ENCODE measurements at regions not wholly inside any gene's neighbourhood (a gene's known extent, or its start where the extent isn't known, plus 50 kb on each side); places are given as distances from the start of the nearest gene placed in this dataset.

GRCh38 chr6:92541448-92542060 lies 877.8 kb downstream of the EPHA7 start:
- H3K9me3 ChIP-seq (ENCODE audit: control insufficient read depth in 5 of 5, low read length in 5 of 5) = no peaks in the 10 kb centered on the region
- H3K4me3 ChIP-seq (ENCODE audit: low read depth in 1 of 5, low read length in 5 of 5) = no peak overlapping the region

GRCh38 chr6:92538926-92539325 lies 880.4 kb downstream of the EPHA7 start:
- Histone ChIP-seq H3K4me3 (ENCODE audit: low read depth in 1 of 5, low read length in 5 of 5) (no peak overlapping the region), H3K27me3 (ENCODE audit: control insufficient read depth in 5 of 5, insufficient read depth in 4 of 5, low read length in 5 of 5) (no peaks in the 10 kb centered on the region), H3K36me3 (ENCODE audit: control insufficient read depth in 5 of 5, insufficient read depth in 5 of 5, low read length in 5 of 5) (no peaks in the 10 kb centered on the region), H3K4me1 (ENCODE audit: control insufficient read depth in 5 of 5, insufficient read depth in 5 of 5, low read length in 5 of 5) (peaks cover 0 to 2% (median 0%) of the 10 kb centered on the region in 5 donors), H3K9ac (ENCODE audit: low read length in 5 of 5) (no peak overlapping the region), H3K27ac (ENCODE audit: low read depth, low read length) (no peak overlapping the region), H3K9me3 (ENCODE audit: control insufficient read depth in 5 of 5, low read length in 5 of 5) (no peaks in the 10 kb centered on the region)

More at GRCh38 chr6:92541448-92542060, 877.8 kb downstream of the EPHA7 start:
- no peaks in the 10 kb centered on the region for H3K27me3 ChIP-seq (ENCODE audit: control insufficient read depth in 5 of 5, insufficient read depth in 4 of 5, low read length in 5 of 5)
- H3K9ac ChIP-seq (ENCODE audit: low read length in 5 of 5) = no peak overlapping the region
- H3K36me3 ChIP-seq (ENCODE audit: control insufficient read depth in 5 of 5, insufficient read depth in 5 of 5, low read length in 5 of 5) = no peaks in the 10 kb centered on the region
- H3K4me1 ChIP-seq (ENCODE audit: control insufficient read depth in 5 of 5, insufficient read depth in 5 of 5, low read length in 5 of 5) = peaks cover 0 to 9% (median 0%) of the 10 kb centered on the region in 5 donors
- H3K27ac ChIP-seq (ENCODE audit: low read depth, low read length) = no peak overlapping the region

- H3K4me1 ChIP-seq (ENCODE audit: control insufficient read depth in 5 of 5, insufficient read depth in 5 of 5, low read length in 5 of 5) = peaks cover 0 to 2% (median 0%) of the 10 kb centered on the region in 5 donors
- H3K27ac ChIP-seq (ENCODE audit: low read depth, low read length) = no peak overlapping the region
- H3K9me3 ChIP-seq (ENCODE audit: control insufficient read depth in 5 of 5, low read length in 5 of 5) = no peaks in the 10 kb centered on the region
- no peak overlapping the region for H3K9ac ChIP-seq (ENCODE audit: low read length in 5 of 5)
- no peaks in the 10 kb centered on the region for H3K36me3 ChIP-seq (ENCODE audit: control insufficient read depth in 5 of 5, insufficient read depth in 5 of 5, low read length in 5 of 5)
- no peaks in the 10 kb centered on the region for H3K27me3 ChIP-seq (ENCODE audit: control insufficient read depth in 5 of 5, insufficient read depth in 4 of 5, low read length in 5 of 5)
- H3K4me3 ChIP-seq (ENCODE audit: low read depth in 1 of 5, low read length in 5 of 5) = no peak overlapping the region
Observed at GRCh38 chr6:92538275-92538674, 881.1 kb downstream of the EPHA7 start.

DNA sequence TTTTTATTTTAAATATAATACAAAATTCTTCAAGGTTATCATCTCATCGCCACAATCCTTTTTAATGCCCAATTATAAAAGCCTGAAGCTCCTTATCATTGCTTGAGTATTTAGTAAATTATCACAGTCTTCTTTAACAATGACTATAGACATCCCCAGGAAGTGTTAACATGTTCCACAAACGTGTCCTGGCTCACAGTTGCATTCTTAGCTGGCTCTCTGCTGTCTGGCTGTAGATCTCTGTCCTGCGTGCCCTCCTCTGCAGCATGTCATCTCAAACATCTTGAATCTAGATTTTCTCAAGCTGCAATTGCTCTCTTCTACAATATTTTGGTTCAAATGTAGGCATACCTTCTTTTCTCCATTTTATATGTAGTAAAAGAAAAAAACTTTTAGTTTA lies 885.2 kb downstream of the EPHA7 start:
- H3K27me3 ChIP-seq (ENCODE audit: control insufficient read depth in 5 of 5, insufficient read depth in 4 of 5, low read length in 5 of 5) = no peaks in the 10 kb centered on the region
- peaks cover 0 to 2% (median 0%) of the 10 kb centered on the region in 5 donors for H3K4me1 ChIP-seq (ENCODE audit: control insufficient read depth in 5 of 5, insufficient read depth in 5 of 5, low read length in 5 of 5)
- H3K27ac ChIP-seq (ENCODE audit: low read depth, low read length) = no peak overlapping the region
- H3K9ac ChIP-seq (ENCODE audit: low read length in 5 of 5) = no peak overlapping the region
- H3K36me3 ChIP-seq (ENCODE audit: control insufficient read depth in 5 of 5, insufficient read depth in 5 of 5, low read length in 5 of 5) = no peaks in the 10 kb centered on the region
- H3K4me3 ChIP-seq (ENCODE audit: low read depth in 1 of 5, low read length in 5 of 5) = no peak overlapping the region
- no peaks in the 10 kb centered on the region for H3K9me3 ChIP-seq (ENCODE audit: control insufficient read depth in 5 of 5, low read length in 5 of 5)

GRCh38 chr6:92522589-92522988 lies 896.8 kb downstream of the EPHA7 start:
- Histone ChIP-seq H3K9me3 (ENCODE audit: control insufficient read depth in 5 of 5, low read length in 5 of 5) (peaks cover 0 to 17% (median 0%) of the 10 kb centered on the region in 5 donors), H3K27ac (ENCODE audit: low read depth, low read length) (no peak overlapping the region), H3K4me1 (ENCODE audit: control insufficient read depth in 5 of 5, insufficient read depth in 5 of 5, low read length in 5 of 5) (no peaks in the 10 kb centered on the region), H3K27me3 (ENCODE audit: control insufficient read depth in 5 of 5, insufficient read depth in 4 of 5, low read length in 5 of 5) (no peaks in the 10 kb centered on the region), H3K4me3 (ENCODE audit: low read depth in 1 of 5, low read length in 5 of 5) (no peak overlapping the region), H3K9ac (ENCODE audit: low read length in 5 of 5) (no peak overlapping the region), H3K36me3 (ENCODE audit: control insufficient read depth in 5 of 5, insufficient read depth in 5 of 5, low read length in 5 of 5) (no peaks in the 10 kb centered on the region)

- Histone ChIP-seq H3K36me3 (ENCODE audit: control insufficient read depth in 5 of 5, insufficient read depth in 5 of 5, low read length in 5 of 5) (no peaks in the 10 kb centered on the region), H3K9me3 (ENCODE audit: control insufficient read depth in 5 of 5, low read length in 5 of 5) (peaks cover 0 to 17% (median 0%) of the 10 kb centered on the region in 5 donors), H3K4me3 (ENCODE audit: low read depth in 1 of 5, low read length in 5 of 5) (no peak overlapping the region), H3K4me1 (ENCODE audit: control insufficient read depth in 5 of 5, insufficient read depth in 5 of 5, low read length in 5 of 5) (no peaks in the 10 kb centered on the region), H3K27me3 (ENCODE audit: control insufficient read depth in 5 of 5, insufficient read depth in 4 of 5, low read length in 5 of 5) (no peaks in the 10 kb centered on the region), H3K9ac (ENCODE audit: low read length in 5 of 5) (no peak overlapping the region), H3K27ac (ENCODE audit: low read depth, low read length) (no peak overlapping the region)
Observed at GRCh38 chr6:92521553-92521952, 897.8 kb downstream of the EPHA7 start.

GRCh38 chr6:92510137-92510536 lies 909.2 kb downstream of the EPHA7 start:
- H3K36me3 ChIP-seq (ENCODE audit: control insufficient read depth in 5 of 5, insufficient read depth in 5 of 5, low read length in 5 of 5) = no peaks in the 10 kb centered on the region
- no peak overlapping the region for H3K9ac ChIP-seq (ENCODE audit: low read length in 5 of 5)
- no peak overlapping the region for H3K27ac ChIP-seq (ENCODE audit: low read depth, low read length)
- no peaks in the 10 kb centered on the region for H3K27me3 ChIP-seq (ENCODE audit: control insufficient read depth in 5 of 5, insufficient read depth in 4 of 5, low read length in 5 of 5)
- H3K9me3 ChIP-seq (ENCODE audit: control insufficient read depth in 5 of 5, low read length in 5 of 5) = peaks cover 2 to 34% (median 17%) of the 10 kb centered on the region in 5 donors
- no peaks in the 10 kb centered on the region for H3K4me1 ChIP-seq (ENCODE audit: control insufficient read depth in 5 of 5, insufficient read depth in 5 of 5, low read length in 5 of 5)
- H3K4me3 ChIP-seq (ENCODE audit: low read depth in 1 of 5, low read length in 5 of 5) = peak overlapping the region in 1 of 5 donors; percentile 13

GRCh38 chr6:92507552-92507951 lies 911.8 kb downstream of the EPHA7 start:
- no peaks in the 10 kb centered on the region for H3K36me3 ChIP-seq (ENCODE audit: control insufficient read depth in 5 of 5, insufficient read depth in 5 of 5, low read length in 5 of 5)

GRCh38 chr6:92504509-92504908 lies 914.9 kb downstream of the EPHA7 start:
- no peak overlapping the region for H3K4me3 ChIP-seq (ENCODE audit: low read depth in 1 of 5, low read length in 5 of 5)
- peaks cover 2 to 16% (median 10%) of the 10 kb centered on the region in 5 donors for H3K9me3 ChIP-seq (ENCODE audit: control insufficient read depth in 5 of 5, low read length in 5 of 5)
- H3K36me3 ChIP-seq (ENCODE audit: control insufficient read depth in 5 of 5, insufficient read depth in 5 of 5, low read length in 5 of 5) = no peaks in the 10 kb centered on the region
- H3K27me3 ChIP-seq (ENCODE audit: control insufficient read depth in 5 of 5, insufficient read depth in 4 of 5, low read length in 5 of 5) = no peaks in the 10 kb centered on the region
- H3K4me1 ChIP-seq (ENCODE audit: control insufficient read depth in 5 of 5, insufficient read depth in 5 of 5, low read length in 5 of 5) = no peaks in the 10 kb centered on the region
- H3K9ac ChIP-seq (ENCODE audit: low read length in 5 of 5) = no peak overlapping the region
- no peak overlapping the region for H3K27ac ChIP-seq (ENCODE audit: low read depth, low read length)

More at GRCh38 chr6:92507552-92507951, 911.8 kb downstream of the EPHA7 start:
- no peak overlapping the region for H3K9ac ChIP-seq (ENCODE audit: low read length in 5 of 5)
- H3K4me1 ChIP-seq (ENCODE audit: control insufficient read depth in 5 of 5, insufficient read depth in 5 of 5, low read length in 5 of 5) = no peaks in the 10 kb centered on the region
- no peak overlapping the region for H3K27ac ChIP-seq (ENCODE audit: low read depth, low read length)
- H3K27me3 ChIP-seq (ENCODE audit: control insufficient read depth in 5 of 5, insufficient read depth in 4 of 5, low read length in 5 of 5) = no peaks in the 10 kb centered on the region
- peaks cover 2 to 34% (median 17%) of the 10 kb centered on the region in 5 donors for H3K9me3 ChIP-seq (ENCODE audit: control insufficient read depth in 5 of 5, low read length in 5 of 5)
- H3K4me3 ChIP-seq (ENCODE audit: low read depth in 1 of 5, low read length in 5 of 5) = no peak overlapping the region

DNA sequence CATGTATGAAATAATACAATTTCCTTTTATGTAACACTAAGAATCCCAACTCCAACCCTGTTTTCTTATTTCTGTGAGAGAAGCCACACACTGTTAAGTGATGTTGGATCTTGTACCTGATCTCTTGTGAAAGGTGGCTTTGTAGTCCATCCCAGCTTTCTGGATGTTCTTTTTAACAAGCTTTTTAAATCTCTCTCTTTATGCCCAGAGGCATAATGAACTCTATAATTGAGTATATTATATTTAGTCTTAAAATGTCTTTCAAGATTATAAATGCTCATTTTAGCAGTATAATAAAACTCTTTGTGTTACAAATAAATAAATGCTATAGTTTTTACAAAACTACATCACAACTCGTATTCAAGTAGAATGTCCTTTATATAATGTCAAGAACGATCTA lies 922.1 kb downstream of the EPHA7 start:
- no peak overlapping the region for H3K9ac ChIP-seq (ENCODE audit: low read length in 5 of 5)
- H3K9me3 ChIP-seq (ENCODE audit: control insufficient read depth in 5 of 5, low read length in 5 of 5) = no peaks in the 10 kb centered on the region
- no peak overlapping the region for H3K4me3 ChIP-seq (ENCODE audit: low read depth in 1 of 5, low read length in 5 of 5)
- H3K36me3 ChIP-seq (ENCODE audit: control insufficient read depth in 5 of 5, insufficient read depth in 5 of 5, low read length in 5 of 5) = no peaks in the 10 kb centered on the region
- no peaks in the 10 kb centered on the region for H3K27me3 ChIP-seq (ENCODE audit: control insufficient read depth in 5 of 5, insufficient read depth in 4 of 5, low read length in 5 of 5)
- no peak overlapping the region for H3K27ac ChIP-seq (ENCODE audit: low read depth, low read length)
- H3K4me1 ChIP-seq (ENCODE audit: control insufficient read depth in 5 of 5, insufficient read depth in 5 of 5, low read length in 5 of 5) = peaks cover 0 to 3% (median 0%) of the 10 kb centered on the region in 5 donors

Measured in subcutaneous abdominal adipose tissue (tissue), 5 donors.